ENCODE measurements at regions not wholly inside any gene's neighbourhood (a gene's known extent, or its start where the extent isn't known, plus 50 kb on each side); places are given as distances from the start of the nearest gene placed in this dataset.

DNA sequence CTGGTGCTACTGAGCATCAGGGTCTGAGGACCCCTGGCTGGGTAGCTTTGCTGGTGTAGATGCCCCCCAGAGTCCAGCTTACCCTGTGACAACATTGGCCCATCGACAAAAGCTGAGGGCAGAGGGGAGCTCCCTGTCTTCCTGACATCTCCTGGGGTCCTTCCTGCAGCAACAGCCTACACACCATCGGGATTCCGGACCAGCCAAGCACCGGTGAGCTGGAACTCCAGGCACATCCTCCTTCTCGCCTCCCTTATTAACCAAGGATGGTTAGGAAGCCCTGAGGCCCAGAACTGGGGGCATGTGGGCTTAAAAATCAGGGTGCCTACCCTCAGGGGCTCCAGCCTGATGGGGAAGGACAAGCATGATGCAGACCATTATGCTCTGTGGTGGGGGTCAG, 658.0 kb downstream of the PTPRU start:
- TF ChIP-seq POLR2AphosphoS5 (IDR thresholded peaks at IDR 0.05; ENCODE audit: low read depth, low read length) (no peak), POLR2A (IDR thresholded peaks at IDR 0.05; ENCODE audit: low read depth, low read length) (no peak)
